A673 (cell line): ENCODE measurements at regions not wholly inside any gene's neighbourhood (a gene's known extent, or its start where the extent isn't known, plus 50 kb on each side); places are given as distances from the start of the nearest gene placed in this dataset.

Experiments
- BruUV-seq: library from RNA; stranded (reverse); fragments of 400-500 nt; replicated peaks from 2 replicates; lab custom pipeline; 2021; lab: Mats Ljungman, UMichigan
- CTCF ChIA-PET: fragments of 300-600 bp; sonication (Branson Sonifier 250); formaldehyde crosslinking; loops from one replicate; lab custom pipeline; 2022; ENCODE audit warnings: antibody characterized with exemption; lab: Charles Lee
- POLR2A ChIA-PET: fragments of 300-600 bp; sonication (Branson Sonifier 250); formaldehyde crosslinking; loops from one replicate; lab custom pipeline; 2022; ENCODE audit warnings: antibody characterized with exemption; ENCODE audit not compliant: low non-redundant PET; lab: Charles Lee
- DNase-seq: peaks from one replicate; pipeline ENCODE4 v3.0.0-alpha.2; 2015; ENCODE audit warnings: low spot score
- H3K27ac ChIP-seq: fragments of 200-600 bp; sonication (generic); 2 replicates; pipeline ENCODE4 v1.5.1; 2016; ENCODE audit warnings: mixed run types, low read depth, mild to moderate bottlenecking, mixed read lengths, antibody characterized with exemption, low read length; ENCODE audit not compliant: poor library complexity, severe bottlenecking
- H3K27me3 ChIP-seq: fragments of 200-600 bp; sonication (generic); replicated peaks from 2 replicates; pipeline ENCODE4 v1.6.1; 2017; ENCODE audit warnings: mixed run types, low read depth, mild to moderate bottlenecking, mixed read lengths, antibody characterized with exemption, low read length; ENCODE audit not compliant: insufficient read depth, poor library complexity
- H3K36me3 ChIP-seq: fragments of 200-600 bp; sonication (generic); 2 replicates; pipeline ENCODE4 v1.6.1; 2016; ENCODE audit warnings: mixed run types, mild to moderate bottlenecking, mixed read lengths, antibody characterized with exemption, low read length; ENCODE audit not compliant: insufficient read depth, poor library complexity, severe bottlenecking
- H3K4me1 ChIP-seq: fragments of 200-600 bp; sonication (generic); 2 replicates; pipeline ENCODE4 v1.6.1; 2017; ENCODE audit warnings: mixed run types, mild to moderate bottlenecking, mixed read lengths, antibody characterized with exemption, low read length; ENCODE audit not compliant: insufficient read depth, poor library complexity, severe bottlenecking
- H3K4me3 ChIP-seq: fragments of 200-600 bp; sonication (generic); 2 replicates; pipeline ENCODE4 v1.5.1; 2016; ENCODE audit warnings: low read depth, mixed run types, mild to moderate bottlenecking, mixed read lengths, low read length; ENCODE audit not compliant: poor library complexity, severe bottlenecking
- H3K9me3 ChIP-seq: fragments of 200-600 bp; sonication (generic); 2 replicates; pipeline ENCODE4 v1.6.1; 2016; ENCODE audit warnings: mixed run types, low read depth, mild to moderate bottlenecking, mixed read lengths, antibody characterized with exemption, low read length; ENCODE audit not compliant: poor library complexity, severe bottlenecking
- EZH2 ChIP-seq: fragments of 200-600 bp; sonication (generic); IDR thresholded peaks from 2 replicates; pipeline ENCODE4 v1.6.1; 2017; ENCODE audit warnings: borderline replicate concordance, low read depth, mild to moderate bottlenecking, mixed read lengths, antibody characterized with exemption, low read length; ENCODE audit not compliant: poor library complexity, severe bottlenecking
- intact Hi-C: fragments of 100-400 bp; cut with micrococcal nuclease; formaldehyde crosslinking; loops from one replicate; pipeline ENCODE4 v1.10.0; 2022; ENCODE audit not compliant: unreplicated experiment
- TF ChIP-seq, protein P1 (sequence below): fragments of 300-800, 200-600 bp; sonication (generic); conservative IDR thresholded peaks from 2 replicates; pipeline ENCODE4 v1.5.1; 2017; ENCODE audit warnings: low read depth, mild to moderate bottlenecking, antibody characterized with exemption, low read length, moderate library complexity, mixed read lengths

DNA sequence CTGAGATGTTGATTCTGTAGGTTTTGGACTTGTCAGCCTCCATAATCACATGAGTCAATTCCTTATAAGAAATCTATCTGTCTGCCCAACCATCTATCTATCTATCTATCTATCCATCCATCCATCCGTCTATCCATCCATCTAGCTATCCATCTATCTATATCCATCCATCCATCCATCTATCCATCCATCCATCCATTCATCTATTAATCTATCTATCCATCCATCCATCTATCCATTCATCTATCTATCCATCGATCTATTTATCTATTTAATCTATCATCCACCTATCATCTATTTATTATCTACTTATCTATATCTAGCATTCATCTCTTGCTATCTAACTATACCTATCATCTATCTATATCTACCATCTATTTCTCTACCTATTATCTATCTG, 357.2 kb upstream of the ZNF507 start:
- TF ChIP-seq, protein P1, sequence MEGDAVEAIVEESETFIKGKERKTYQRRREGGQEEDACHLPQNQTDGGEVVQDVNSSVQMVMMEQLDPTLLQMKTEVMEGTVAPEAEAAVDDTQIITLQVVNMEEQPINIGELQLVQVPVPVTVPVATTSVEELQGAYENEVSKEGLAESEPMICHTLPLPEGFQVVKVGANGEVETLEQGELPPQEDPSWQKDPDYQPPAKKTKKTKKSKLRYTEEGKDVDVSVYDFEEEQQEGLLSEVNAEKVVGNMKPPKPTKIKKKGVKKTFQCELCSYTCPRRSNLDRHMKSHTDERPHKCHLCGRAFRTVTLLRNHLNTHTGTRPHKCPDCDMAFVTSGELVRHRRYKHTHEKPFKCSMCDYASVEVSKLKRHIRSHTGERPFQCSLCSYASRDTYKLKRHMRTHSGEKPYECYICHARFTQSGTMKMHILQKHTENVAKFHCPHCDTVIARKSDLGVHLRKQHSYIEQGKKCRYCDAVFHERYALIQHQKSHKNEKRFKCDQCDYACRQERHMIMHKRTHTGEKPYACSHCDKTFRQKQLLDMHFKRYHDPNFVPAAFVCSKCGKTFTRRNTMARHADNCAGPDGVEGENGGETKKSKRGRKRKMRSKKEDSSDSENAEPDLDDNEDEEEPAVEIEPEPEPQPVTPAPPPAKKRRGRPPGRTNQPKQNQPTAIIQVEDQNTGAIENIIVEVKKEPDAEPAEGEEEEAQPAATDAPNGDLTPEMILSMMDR, result no peak
- no peak for TF ChIP-seq EZH2
- Histone ChIP-seq H3K9me3 (no peaks in the 10 kb centered on the region), H3K4me1 (no peaks in the 10 kb centered on the region), H3K27ac (no peak overlapping the region), H3K27me3 (no peaks in the 10 kb centered on the region), H3K36me3 (no peaks in the 10 kb centered on the region), H3K4me3 (no peak overlapping the region)
- intact Hi-C loops, result no loop called here
- ChIA-PET POLR2A (no interaction called here), CTCF (no interaction called here)
- no peak for DNase-seq
- BruUV-seq, result no TSS peak

DNA sequence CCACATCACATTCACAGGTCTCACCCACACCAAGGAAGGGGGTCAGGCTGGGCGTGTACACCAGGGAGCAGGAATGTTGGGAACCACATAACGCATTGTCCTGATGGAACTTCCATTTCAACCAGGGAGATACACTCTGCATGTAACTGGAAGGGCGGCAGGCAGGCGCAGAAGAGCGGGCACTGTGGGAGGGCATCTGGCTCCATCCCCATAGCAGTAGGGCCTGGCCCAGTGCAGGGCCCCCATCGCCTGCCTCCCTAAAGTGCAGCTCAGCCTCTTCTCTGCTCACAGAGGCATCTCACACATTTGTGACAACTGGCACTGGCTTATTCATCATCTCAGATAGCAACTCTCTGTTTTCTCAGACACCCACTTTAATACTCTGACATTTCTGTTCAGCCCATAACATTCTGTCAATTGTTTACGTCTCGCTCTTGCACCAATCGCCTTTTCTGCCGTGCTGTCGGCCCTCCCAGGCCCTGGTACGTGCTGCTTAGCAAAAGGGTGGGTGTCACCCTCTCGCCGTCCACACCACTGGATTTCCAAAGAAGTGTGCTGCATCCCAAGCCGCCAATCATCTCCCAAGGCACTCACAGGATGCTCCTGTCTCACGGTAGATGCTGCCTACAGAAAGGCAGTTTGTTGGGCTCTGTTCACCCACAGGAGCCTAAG, 353.3 kb upstream of the ZNF507 start:
- DNase-seq, result no peak
- POLR2A ChIA-PET, result no interaction called here
- no peak overlapping the region for H3K27ac ChIP-seq
- CTCF ChIA-PET, result no interaction called here
- H3K4me1 ChIP-seq, result no peaks in the 10 kb centered on the region
- no TSS peak for BruUV-seq
- no peaks in the 10 kb centered on the region for H3K27me3 ChIP-seq
- intact Hi-C loops, result no loop called here
- no peaks in the 10 kb centered on the region for H3K36me3 ChIP-seq
- TF ChIP-seq, protein P1, result no peak
- TF ChIP-seq EZH2, result no peak
- no peaks in the 10 kb centered on the region for H3K9me3 ChIP-seq
- H3K4me3 ChIP-seq, result no peak overlapping the region

DNA sequence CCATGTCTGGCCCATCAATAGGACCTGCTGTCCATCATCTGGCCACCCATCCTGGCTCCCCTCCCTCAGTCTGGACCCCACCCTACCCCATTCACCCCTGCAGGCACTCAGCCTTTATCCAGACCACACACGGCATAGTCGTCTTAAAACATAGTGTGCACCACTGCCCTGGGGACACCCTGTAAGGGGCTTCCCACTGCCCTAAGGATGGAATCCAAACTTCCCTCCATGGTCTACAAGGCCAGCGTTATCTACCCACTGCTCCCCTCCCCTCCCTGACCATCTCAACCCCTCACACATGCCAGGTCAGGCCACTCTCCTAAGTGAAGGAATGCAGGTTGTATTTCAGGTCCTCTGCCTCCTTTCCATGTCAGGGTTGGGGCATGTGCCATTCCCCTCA, 352.7 kb upstream of the ZNF507 start:
- Histone ChIP-seq H3K27ac (no peak overlapping the region), H3K4me3 (no peak overlapping the region), H3K4me1 (no peaks in the 10 kb centered on the region), H3K27me3 (no peaks in the 10 kb centered on the region), H3K36me3 (no peaks in the 10 kb centered on the region), H3K9me3 (no peaks in the 10 kb centered on the region)
- TF ChIP-seq, protein P1, result no peak
- TF ChIP-seq EZH2, result no peak
- ChIA-PET CTCF (no interaction called here), POLR2A (no interaction called here)
- no peak for DNase-seq
- intact Hi-C loops, result no loop called here
- BruUV-seq, result no TSS peak
